ENCODE measurements at regions not wholly inside any gene's neighbourhood (a gene's known extent, or its start where the extent isn't known, plus 50 kb on each side); places are given as distances from the start of the nearest gene placed in this dataset.

DNA sequence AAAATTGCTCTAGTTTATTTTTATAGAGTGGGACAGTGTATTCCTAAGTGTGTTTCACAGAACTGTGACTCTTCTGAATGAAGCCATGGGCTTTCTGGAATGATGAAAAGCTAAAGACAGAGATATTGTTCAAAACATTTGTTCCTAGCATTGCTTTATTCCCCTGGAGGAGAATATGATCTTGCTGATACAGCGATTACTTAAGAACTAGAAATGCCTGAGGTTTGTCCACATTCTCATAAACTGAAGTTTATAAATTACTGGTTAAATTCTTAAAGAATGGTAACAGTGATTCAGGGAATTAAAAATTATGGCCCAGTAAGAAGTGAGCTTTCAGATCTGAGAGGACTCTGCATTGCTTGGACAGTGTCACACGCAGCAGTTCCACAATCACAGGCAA lies 690.3 kb downstream of the FAM181B start:
- Histone ChIP-seq H3K27ac (ENCODE audit: insufficient read length, low read depth, low read length) (no peak overlapping the region), H3K4me1 (ENCODE audit: insufficient read depth, low read length) (no peaks in the 10 kb centered on the region), H3K18ac (ENCODE audit: insufficient read length, low read depth, low read length) (no peak overlapping the region), H3K4me2 (ENCODE audit: insufficient read depth, insufficient read length, low read length) (no peak overlapping the region), H3K9me3 (ENCODE audit: control insufficient read depth, low read depth, low read length) (no peaks in the 10 kb centered on the region), H3K56ac (ENCODE audit: insufficient read length, low read depth, low read length) (no peak overlapping the region), H2AFZ (ENCODE audit: low read length) (no peak overlapping the region), H4K91ac (ENCODE audit: insufficient read length, low read depth, low read length) (no peak overlapping the region), H3T11ph (ENCODE audit: low read length) (no peak overlapping the region), H2BK5ac (ENCODE audit: insufficient read length, low read length) (no peak overlapping the region), H3K9ac (ENCODE audit: extremely low read depth, insufficient read length, low read length) (no peak overlapping the region), H2BK120ac (ENCODE audit: low read depth, low read length, poor library complexity, severe bottlenecking) (no peak overlapping the region), H3K23ac (ENCODE audit: insufficient read length, low read depth, low read length) (no peak overlapping the region), H3K27me3 (ENCODE audit: insufficient read depth, low read length) (no peaks in the 10 kb centered on the region), H2BK12ac (ENCODE audit: insufficient read length, low read depth, low read length) (no peak overlapping the region), H4K20me1 (ENCODE audit: control insufficient read depth, insufficient read depth, insufficient read length) (no peaks in the 10 kb centered on the region), H3K14ac (ENCODE audit: insufficient read depth, low read length) (no peak overlapping the region), H4K8ac (replicated peaks; ENCODE audit: insufficient read length, low read depth, low read length) (no peak overlapping the region), H2AK5ac (ENCODE audit: insufficient read length, low read length) (no peak overlapping the region), H3K79me1 (ENCODE audit: insufficient read depth, low read depth, low read length, poor library complexity, severe bottlenecking) (no peaks in the 10 kb centered on the region), H2BK20ac (ENCODE audit: low read depth, low read length, poor library complexity, severe bottlenecking) (no peak overlapping the region), H4K5ac (ENCODE audit: insufficient read length, low read depth, low read length) (no peak overlapping the region), H3K79me2 (ENCODE audit: insufficient read depth, low read length) (no peaks in the 10 kb centered on the region), H3K4ac (ENCODE audit: low read depth, low read length) (no peak overlapping the region), H3K23me2 (ENCODE audit: insufficient read length, low read depth, low read length, poor library complexity, severe bottlenecking) (no peaks in the 10 kb centered on the region), H2BK15ac (ENCODE audit: low read depth, low read length) (no peak overlapping the region)
- no peak for DNase-seq
- Mint-ChIP-seq H3K27me3 (ENCODE audit: low read depth) (no peaks in the 10 kb centered on the region), H3K9me3 (peaks cover 0 to 6% of the 10 kb centered on the region in 2 experiments; a peak in 3 of 5 replicates), H3K36me3 (ENCODE audit: insufficient read depth in 1 of 3, low read depth in 3 of 3) (no peaks in the 10 kb centered on the region), H3K4me3 (no peak overlapping the region), H3K4me1 (no peaks in the 10 kb centered on the region), H3K27ac (no peak overlapping the region)
- whole genome bisulfite sequencing (ENCODE audit: extremely low coverage, insufficient read length, low lambda C conversion rate), result no CpG with 5 or more reads among the region's 2 CpGs
- TF ChIP-seq, protein P1, sequence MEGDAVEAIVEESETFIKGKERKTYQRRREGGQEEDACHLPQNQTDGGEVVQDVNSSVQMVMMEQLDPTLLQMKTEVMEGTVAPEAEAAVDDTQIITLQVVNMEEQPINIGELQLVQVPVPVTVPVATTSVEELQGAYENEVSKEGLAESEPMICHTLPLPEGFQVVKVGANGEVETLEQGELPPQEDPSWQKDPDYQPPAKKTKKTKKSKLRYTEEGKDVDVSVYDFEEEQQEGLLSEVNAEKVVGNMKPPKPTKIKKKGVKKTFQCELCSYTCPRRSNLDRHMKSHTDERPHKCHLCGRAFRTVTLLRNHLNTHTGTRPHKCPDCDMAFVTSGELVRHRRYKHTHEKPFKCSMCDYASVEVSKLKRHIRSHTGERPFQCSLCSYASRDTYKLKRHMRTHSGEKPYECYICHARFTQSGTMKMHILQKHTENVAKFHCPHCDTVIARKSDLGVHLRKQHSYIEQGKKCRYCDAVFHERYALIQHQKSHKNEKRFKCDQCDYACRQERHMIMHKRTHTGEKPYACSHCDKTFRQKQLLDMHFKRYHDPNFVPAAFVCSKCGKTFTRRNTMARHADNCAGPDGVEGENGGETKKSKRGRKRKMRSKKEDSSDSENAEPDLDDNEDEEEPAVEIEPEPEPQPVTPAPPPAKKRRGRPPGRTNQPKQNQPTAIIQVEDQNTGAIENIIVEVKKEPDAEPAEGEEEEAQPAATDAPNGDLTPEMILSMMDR (conservative IDR thresholded peaks at IDR 0.05), result no peak

Measured in H9 (cell line).